ENCODE measurements at regions not wholly inside any gene's neighbourhood (a gene's known extent, or its start where the extent isn't known, plus 50 kb on each side); places are given as distances from the start of the nearest gene placed in this dataset.

GRCh38 chr1:30249446-30250337 lies 473.7 kb downstream of the MATN1 start:
- TF ChIP-seq POLR2A (IDR thresholded peaks at IDR 0.05) (no peak), CTCF (IDR thresholded peaks at IDR 0.05 in 4 of 5, conservative IDR thresholded peaks at IDR 0.05 in 1 of 5) (no peak)

All from gastrocnemius medialis (tissue), 4 donors.